PC-3 (cell line): ENCODE measurements at regions not wholly inside any gene's neighbourhood (a gene's known extent, or its start where the extent isn't known, plus 50 kb on each side); places are given as distances from the start of the nearest gene placed in this dataset.
"Not testable (repeated sequence)": the region's sequence is repeated elsewhere in the genome, so short reads cannot be mapped to it uniquely, and the experiment has no call there.

ENCODE experiments used
- EZH2 ChIP-seq: fragments of 300-600 bp; sonication (generic); IDR thresholded peaks from one replicate; pipeline ENCODE4 v1.6.1; 2017; ENCODE audit warnings: antibody characterized with exemption, mild to moderate bottlenecking, low read length; ENCODE audit not compliant: unreplicated experiment
- EZH2phosphoT487 ChIP-seq: fragments of 300-600 bp; sonication (generic); IDR thresholded peaks from 2 replicates; pipeline ENCODE4 v1.6.1; 2018; ENCODE audit warnings: mild to moderate bottlenecking, antibody characterized with exemption, low read length, borderline replicate concordance
- TF ChIP-seq, protein P1 (sequence below): fragments of 300-600 bp; sonication (generic); conservative IDR thresholded peaks from 2 replicates; pipeline ENCODE4 v1.5.1; 2017; ENCODE audit warnings: antibody characterized with exemption, low read depth, mild to moderate bottlenecking, low read length

DNA sequence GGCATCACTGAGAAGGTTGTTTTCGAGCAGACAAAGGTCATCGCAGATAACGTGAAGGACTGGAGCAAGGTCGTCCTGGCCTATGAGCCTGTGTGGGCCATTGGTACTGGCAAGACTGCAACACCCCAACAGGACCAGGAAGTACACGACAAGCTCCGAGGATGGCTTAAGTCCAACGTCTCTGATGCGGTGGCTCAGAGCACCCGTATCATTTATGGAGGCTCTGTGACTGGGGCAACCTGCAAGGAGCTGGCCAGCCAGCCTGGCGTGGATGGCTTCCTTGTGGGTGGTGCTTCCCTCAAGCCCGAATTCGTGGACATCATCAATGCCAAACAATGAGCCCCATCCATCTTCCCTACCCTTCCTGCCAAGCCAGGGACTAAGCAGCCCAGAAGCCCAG is 167.1 kb upstream of the ST6GALNAC5 start:
- TF ChIP-seq, protein P1, sequence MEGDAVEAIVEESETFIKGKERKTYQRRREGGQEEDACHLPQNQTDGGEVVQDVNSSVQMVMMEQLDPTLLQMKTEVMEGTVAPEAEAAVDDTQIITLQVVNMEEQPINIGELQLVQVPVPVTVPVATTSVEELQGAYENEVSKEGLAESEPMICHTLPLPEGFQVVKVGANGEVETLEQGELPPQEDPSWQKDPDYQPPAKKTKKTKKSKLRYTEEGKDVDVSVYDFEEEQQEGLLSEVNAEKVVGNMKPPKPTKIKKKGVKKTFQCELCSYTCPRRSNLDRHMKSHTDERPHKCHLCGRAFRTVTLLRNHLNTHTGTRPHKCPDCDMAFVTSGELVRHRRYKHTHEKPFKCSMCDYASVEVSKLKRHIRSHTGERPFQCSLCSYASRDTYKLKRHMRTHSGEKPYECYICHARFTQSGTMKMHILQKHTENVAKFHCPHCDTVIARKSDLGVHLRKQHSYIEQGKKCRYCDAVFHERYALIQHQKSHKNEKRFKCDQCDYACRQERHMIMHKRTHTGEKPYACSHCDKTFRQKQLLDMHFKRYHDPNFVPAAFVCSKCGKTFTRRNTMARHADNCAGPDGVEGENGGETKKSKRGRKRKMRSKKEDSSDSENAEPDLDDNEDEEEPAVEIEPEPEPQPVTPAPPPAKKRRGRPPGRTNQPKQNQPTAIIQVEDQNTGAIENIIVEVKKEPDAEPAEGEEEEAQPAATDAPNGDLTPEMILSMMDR = not testable (repeated sequence)
- not testable (repeated sequence) for TF ChIP-seq EZH2, EZH2phosphoT487
